ENCODE measurements at regions not wholly inside any gene's neighbourhood (a gene's known extent, or its start where the extent isn't known, plus 50 kb on each side); places are given as distances from the start of the nearest gene placed in this dataset.
"Not testable (repeated sequence)": the region's sequence is repeated elsewhere in the genome, so short reads cannot be mapped to it uniquely, and the experiment has no call there.

GRCh38 chr1:222948079-222948478 lies 133.2 kb downstream of the DISP1 start:
- DNase-seq (ENCODE audit: low read depth in 2 of 2), result no peak

GRCh38 chr1:222950892-222951291 lies 136.1 kb downstream of the DISP1 start:
- no peak for DNase-seq (ENCODE audit: low read depth in 2 of 2)

GRCh38 chr1:222953585-222953984 lies 138.7 kb downstream of the DISP1 start:
- no peak for DNase-seq (ENCODE audit: low read depth in 2 of 2)

- no peak for DNase-seq (ENCODE audit: low read depth in 2 of 2)
Observed at GRCh38 chr1:222955964-222956363, 141.1 kb downstream of the DISP1 start.

- no peak for DNase-seq (ENCODE audit: low read depth in 2 of 2)
Observed at GRCh38 chr1:222956601-222957000, 141.8 kb downstream of the DISP1 start.

- no peak for DNase-seq (ENCODE audit: low read depth in 2 of 2)
Observed at GRCh38 chr1:222967466-222968240, 152.8 kb downstream of the DISP1 start.

GRCh38 chr1:222970040-222970439 lies 155.2 kb downstream of the DISP1 start:
- DNase-seq (ENCODE audit: low read depth in 2 of 2), result no peak

GRCh38 chr1:222970711-222971110 lies 155.9 kb downstream of the DISP1 start:
- DNase-seq (ENCODE audit: low read depth in 2 of 2), result no peak

- no peak for DNase-seq (ENCODE audit: low read depth in 2 of 2)
Observed at GRCh38 chr1:222971146-222971545, 156.3 kb downstream of the DISP1 start.

- DNase-seq (ENCODE audit: low read depth in 2 of 2), result no peak
Observed at GRCh38 chr1:222973561-222973960, 158.7 kb downstream of the DISP1 start.

- DNase-seq (ENCODE audit: low read depth in 2 of 2), result no peak
Observed at GRCh38 chr1:222974496-222974895, 159.7 kb downstream of the DISP1 start.

- DNase-seq (ENCODE audit: low read depth in 2 of 2), result no peak
Observed at GRCh38 chr1:222975472-222976122, 160.8 kb downstream of the DISP1 start.

- DNase-seq (ENCODE audit: low read depth in 2 of 2), result no peak
Observed at GRCh38 chr1:222976453-222976852, 161.6 kb downstream of the DISP1 start.

- DNase-seq (ENCODE audit: low read depth in 2 of 2), result not testable (repeated sequence)
Observed at GRCh38 chr1:222977294-222977693, 162.5 kb downstream of the DISP1 start.

- no peak for DNase-seq (ENCODE audit: low read depth in 2 of 2)
Observed at GRCh38 chr1:222979561-222979960, 163.5 kb downstream of the TLR5 start.

- DNase-seq (ENCODE audit: low read depth in 2 of 2), result no peak
Observed at GRCh38 chr1:222987674-222988076, 155.4 kb downstream of the TLR5 start.

- no peak for DNase-seq (ENCODE audit: low read depth in 2 of 2)
Observed at GRCh38 chr1:222989443-222989842, 153.6 kb downstream of the TLR5 start.

- DNase-seq (ENCODE audit: low read depth in 2 of 2), result no peak
Observed at GRCh38 chr1:222991177-222991576, 151.9 kb downstream of the TLR5 start.

- no peak for DNase-seq (ENCODE audit: low read depth in 2 of 2)
Observed at GRCh38 chr1:222991908-222992307, 151.1 kb downstream of the TLR5 start.

GRCh38 chr1:222994511-222995235 lies 148.4 kb downstream of the TLR5 start:
- DNase-seq (ENCODE audit: low read depth in 2 of 2), result no peak

GRCh38 chr1:222995236-222995580 lies 147.8 kb downstream of the TLR5 start:
- DNase-seq (ENCODE audit: low read depth in 2 of 2), result no peak

- DNase-seq (ENCODE audit: low read depth in 2 of 2), result no peak
Observed at GRCh38 chr1:222995620-222996309, 147.3 kb downstream of the TLR5 start.

Measured in stimulated activated CD4-positive, alpha-beta T cell treated with anti-CD3 and anti-CD28 coated beads, Interleukin-15, amount 100 ng/mL, for 48 hours (primary cell).